Vagina (tissue), 2 donors: ENCODE measurements at regions not wholly inside any gene's neighbourhood (a gene's known extent, or its start where the extent isn't known, plus 50 kb on each side); places are given as distances from the start of the nearest gene placed in this dataset.
"Not testable (repeated sequence)": the region's sequence is repeated elsewhere in the genome, so short reads cannot be mapped to it uniquely, and the experiment has no call there.

ENCODE experiments used
- DNase-seq, 2 donors: peaks; one replicate each; pipeline ENCODE4 v3.0.0-alpha.2; 2017; ENCODE audit errors: extremely low spot score in 2 of 2
- H3K27ac ChIP-seq: fragments of 200-600 bp; sonication (generic); one replicate; pipeline ENCODE4 v1.5.1; 2019
- H3K27me3 ChIP-seq: fragments of 200-600 bp; sonication (generic); one replicate; pipeline ENCODE4 v1.5.1; 2019
- H3K36me3 ChIP-seq, 2 donors: fragments of 200-600 bp; sonication (generic); one replicate each; pipeline ENCODE4 v1.5.1; 2017 to 2019
- H3K4me1 ChIP-seq: fragments of 200-600 bp; sonication (generic); one replicate; pipeline ENCODE4 v1.5.1; 2019
- H3K4me3 ChIP-seq, 2 donors: fragments of 200-600 bp; sonication (generic); 1 replicate in 1 of 2; 2 replicates in 1 of 2; pipeline ENCODE4 v1.5.1; 2016 to 2019
- H3K9me3 ChIP-seq: fragments of 200-600 bp; sonication (generic); one replicate; pipeline ENCODE4 v1.5.1; 2019
- POLR2A ChIP-seq, 2 donors: fragments of 450-650 bp; IDR thresholded peaks; one replicate each; pipeline ENCODE4 v1.6.1; 2017; ENCODE audit warnings: antibody characterized with exemption in 2 of 2, mild to moderate bottlenecking in 2 of 2, moderate library complexity in 2 of 2
- POLR2AphosphoS5 ChIP-seq, 2 donors: sonication (generic); formaldehyde crosslinking; IDR thresholded peaks; one replicate each; pipeline ENCODE4 v1.9.0; 2017; ENCODE audit warnings: antibody characterized with exemption in 2 of 2, mild to moderate bottlenecking in 2 of 2, low read depth in 1 of 2; ENCODE audit not compliant: insufficient read depth in 1 of 2
- intact Hi-C: fragments of 100-400 bp; cut with DNase I; formaldehyde crosslinking; loops from one replicate; pipeline ENCODE4 v1.15.1; 2023
- TF ChIP-seq, protein P1 (sequence below), 3 experiments: fragments of 450-650 bp in 2 of 3; fragments of 200-600 bp in 1 of 3; sonication (generic) in 1 of 3; IDR thresholded peaks; one replicate each; pipeline ENCODE4 v1.5.1; 2017 to 2019; ENCODE audit warnings: antibody characterized with exemption in 3 of 3, mild to moderate bottlenecking in 2 of 3, moderate library complexity in 2 of 3

DNA sequence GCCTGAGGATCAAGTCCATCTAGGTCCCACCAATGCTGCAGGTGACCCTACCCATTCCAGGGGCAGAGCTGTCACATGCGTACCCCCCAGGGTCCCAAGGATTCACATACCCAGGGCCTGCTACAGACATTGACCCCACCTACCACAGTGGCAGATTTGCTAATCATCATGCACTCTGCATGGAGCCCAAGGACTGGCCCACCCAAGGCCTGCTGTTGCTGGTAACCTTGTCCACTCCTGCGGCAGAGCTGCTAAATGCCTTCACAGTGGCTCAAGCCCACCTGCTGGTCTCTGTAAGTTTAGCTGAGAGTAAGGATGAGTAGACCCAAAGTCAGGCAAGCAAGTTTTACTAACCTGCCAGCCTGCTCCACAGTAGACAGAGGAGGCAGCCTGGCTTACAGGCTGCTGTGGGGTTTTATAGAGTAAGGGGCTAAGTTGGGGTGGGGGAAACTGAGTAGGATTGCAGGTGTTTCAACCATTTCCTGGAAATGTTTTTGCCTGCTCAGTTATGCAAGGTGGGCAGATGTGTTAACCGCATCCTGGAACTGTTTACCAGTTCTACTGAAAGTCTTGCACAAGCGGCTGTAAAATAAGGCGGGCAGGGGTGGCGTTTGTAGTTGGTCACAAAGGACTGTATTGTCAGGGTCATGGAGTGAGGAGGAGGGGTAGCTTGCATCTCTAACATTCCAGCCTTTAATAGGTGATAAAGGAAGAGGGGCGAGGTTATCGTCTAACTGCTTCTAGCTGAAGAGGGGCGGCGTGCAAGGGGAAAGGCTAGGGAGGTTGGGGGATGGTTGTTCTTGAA lies 2163.5 kb upstream of the WWC1 start:
- TF ChIP-seq POLR2A (IDR thresholded peaks at IDR 0.05) (no peak), POLR2AphosphoS5 (IDR thresholded peaks at IDR 0.05; ENCODE audit: insufficient read depth in 1 of 2, low read depth in 1 of 2) (no peak)
- TF ChIP-seq, protein P1, sequence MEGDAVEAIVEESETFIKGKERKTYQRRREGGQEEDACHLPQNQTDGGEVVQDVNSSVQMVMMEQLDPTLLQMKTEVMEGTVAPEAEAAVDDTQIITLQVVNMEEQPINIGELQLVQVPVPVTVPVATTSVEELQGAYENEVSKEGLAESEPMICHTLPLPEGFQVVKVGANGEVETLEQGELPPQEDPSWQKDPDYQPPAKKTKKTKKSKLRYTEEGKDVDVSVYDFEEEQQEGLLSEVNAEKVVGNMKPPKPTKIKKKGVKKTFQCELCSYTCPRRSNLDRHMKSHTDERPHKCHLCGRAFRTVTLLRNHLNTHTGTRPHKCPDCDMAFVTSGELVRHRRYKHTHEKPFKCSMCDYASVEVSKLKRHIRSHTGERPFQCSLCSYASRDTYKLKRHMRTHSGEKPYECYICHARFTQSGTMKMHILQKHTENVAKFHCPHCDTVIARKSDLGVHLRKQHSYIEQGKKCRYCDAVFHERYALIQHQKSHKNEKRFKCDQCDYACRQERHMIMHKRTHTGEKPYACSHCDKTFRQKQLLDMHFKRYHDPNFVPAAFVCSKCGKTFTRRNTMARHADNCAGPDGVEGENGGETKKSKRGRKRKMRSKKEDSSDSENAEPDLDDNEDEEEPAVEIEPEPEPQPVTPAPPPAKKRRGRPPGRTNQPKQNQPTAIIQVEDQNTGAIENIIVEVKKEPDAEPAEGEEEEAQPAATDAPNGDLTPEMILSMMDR (IDR thresholded peaks at IDR 0.05) = no peak
- Histone ChIP-seq H3K4me3 (no peak overlapping the region), H3K9me3 (no peaks in the 10 kb centered on the region), H3K36me3 (no peaks in the 10 kb centered on the region), H3K4me1 (no peaks in the 10 kb centered on the region), H3K27ac (no peak overlapping the region), H3K27me3 (no peaks in the 10 kb centered on the region)
- DNase-seq = no peak
- intact Hi-C loops = no loop called here

DNA sequence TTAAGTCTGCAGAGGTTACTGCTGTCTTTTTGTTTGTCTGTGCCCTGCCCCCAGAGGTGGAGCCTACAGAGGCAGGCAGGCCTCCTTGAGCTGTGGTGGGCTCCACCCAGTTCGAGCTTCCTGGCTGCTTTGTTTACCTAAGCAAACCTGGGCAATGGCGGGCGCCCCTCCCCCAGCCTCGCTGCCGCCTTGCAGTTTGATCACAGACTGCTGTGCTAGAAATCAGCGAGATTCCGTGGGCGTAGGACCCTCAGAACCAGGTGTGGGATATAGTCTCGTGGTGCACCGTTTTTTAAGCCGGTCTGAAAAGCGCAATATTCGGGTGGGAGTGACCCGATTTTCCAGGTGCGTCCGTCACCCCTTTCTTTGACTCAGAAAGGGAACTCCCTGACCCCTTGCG lies 2146.3 kb upstream of the WWC1 start:
- H3K4me1 ChIP-seq, H3K4me3 ChIP-seq, intact Hi-C loops, H3K27me3 ChIP-seq, H3K36me3 ChIP-seq, DNase-seq, H3K9me3 ChIP-seq, H3K27ac ChIP-seq: not testable (repeated sequence)

DNA sequence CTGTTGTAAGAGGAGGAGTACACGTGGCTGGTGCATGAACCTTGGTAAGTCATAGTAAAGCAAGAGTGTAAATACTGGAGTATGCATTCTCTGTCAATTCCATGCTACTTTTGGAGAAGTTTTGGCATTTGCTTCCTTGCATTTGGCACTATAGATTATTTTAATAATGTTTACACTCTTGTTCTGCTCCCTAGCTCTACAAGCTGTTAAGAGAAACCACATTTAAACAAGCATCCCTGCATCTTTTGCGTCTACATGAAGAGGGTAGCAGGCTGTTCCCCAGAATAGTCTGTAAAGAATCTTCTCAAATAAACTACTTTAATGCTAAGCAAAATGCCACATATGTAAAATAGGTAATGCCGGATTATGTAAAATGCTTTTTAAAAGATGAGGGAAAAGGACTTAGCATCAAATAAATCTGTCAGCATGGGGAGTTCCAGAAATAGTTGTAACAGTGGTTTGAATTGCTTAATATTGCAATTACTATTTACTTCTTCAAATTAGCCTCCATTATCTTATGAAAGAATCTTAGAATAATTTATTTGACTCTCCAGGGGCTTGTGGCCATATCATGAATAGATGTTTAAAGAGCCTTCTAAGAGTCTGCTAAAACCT lies 2127.3 kb upstream of the WWC1 start:
- Histone ChIP-seq H3K4me1 (no peaks in the 10 kb centered on the region), H3K9me3 (no peaks in the 10 kb centered on the region), H3K27ac (no peak overlapping the region), H3K36me3 (no peaks in the 10 kb centered on the region), H3K4me3 (no peak overlapping the region), H3K27me3 (no peaks in the 10 kb centered on the region)
- TF ChIP-seq POLR2AphosphoS5 (IDR thresholded peaks at IDR 0.05; ENCODE audit: insufficient read depth in 1 of 2, low read depth in 1 of 2) (no peak), POLR2A (IDR thresholded peaks at IDR 0.05) (no peak)
- TF ChIP-seq, protein P1 (IDR thresholded peaks at IDR 0.05) = no peak
- DNase-seq = no peak
- intact Hi-C loops = no loop called here

DNA sequence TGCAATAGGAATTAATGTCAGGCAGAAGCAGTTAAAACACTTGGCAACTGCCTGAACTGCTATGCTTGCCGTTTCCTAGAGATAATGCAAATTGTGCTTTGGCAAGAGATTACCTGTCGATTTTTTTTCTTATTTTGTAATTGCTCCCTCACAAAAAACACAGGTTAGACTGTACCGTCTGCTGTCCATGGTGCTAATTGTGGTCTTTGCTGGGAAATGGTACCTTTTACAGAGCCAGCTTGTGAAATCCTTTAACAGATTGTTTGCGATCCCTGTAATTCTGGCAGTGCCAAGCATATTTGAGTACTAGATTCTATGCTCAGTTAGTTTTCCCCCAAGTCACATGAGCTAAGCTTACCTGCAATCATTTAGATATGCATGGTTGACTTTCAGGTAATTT lies 2125.8 kb upstream of the WWC1 start:
- no peak for DNase-seq
- no peak overlapping the region for H3K27ac ChIP-seq
- intact Hi-C loops = no loop called here
- H3K36me3 ChIP-seq = no peaks in the 10 kb centered on the region
- H3K9me3 ChIP-seq = no peaks in the 10 kb centered on the region
- no peak overlapping the region for H3K4me3 ChIP-seq
- no peaks in the 10 kb centered on the region for H3K27me3 ChIP-seq
- TF ChIP-seq, protein P1 (IDR thresholded peaks at IDR 0.05) = no peak
- no peak for TF ChIP-seq POLR2AphosphoS5 (IDR thresholded peaks at IDR 0.05; ENCODE audit: insufficient read depth in 1 of 2, low read depth in 1 of 2)
- TF ChIP-seq POLR2A (IDR thresholded peaks at IDR 0.05) = no peak
- H3K4me1 ChIP-seq = no peaks in the 10 kb centered on the region

DNA sequence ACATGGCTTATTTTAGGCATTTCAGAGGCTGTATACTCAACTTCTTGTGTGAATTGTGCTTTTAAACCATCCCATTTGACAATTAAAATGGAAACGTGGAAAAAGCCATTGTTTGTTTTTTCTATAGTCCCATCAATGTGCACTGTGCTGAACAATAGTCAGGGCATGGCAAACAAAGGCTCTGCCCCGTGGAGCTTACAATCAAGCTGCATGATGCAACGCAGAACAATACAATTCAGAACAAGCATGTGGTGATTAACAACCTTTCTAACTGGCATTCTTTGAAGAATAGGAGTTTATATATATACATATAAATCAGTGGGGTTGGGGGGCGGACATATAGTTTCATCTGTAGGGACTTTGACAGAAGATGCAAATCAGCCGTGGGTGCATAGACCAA lies 2125.4 kb upstream of the WWC1 start:
- Histone ChIP-seq H3K27ac (no peak overlapping the region), H3K4me1 (no peaks in the 10 kb centered on the region), H3K27me3 (no peaks in the 10 kb centered on the region), H3K4me3 (no peak overlapping the region), H3K36me3 (no peaks in the 10 kb centered on the region), H3K9me3 (no peaks in the 10 kb centered on the region)
- intact Hi-C loops = no loop called here
- DNase-seq = no peak
- TF ChIP-seq, protein P1 (IDR thresholded peaks at IDR 0.05) = no peak
- TF ChIP-seq POLR2AphosphoS5 (IDR thresholded peaks at IDR 0.05; ENCODE audit: insufficient read depth in 1 of 2, low read depth in 1 of 2) = no peak
- TF ChIP-seq POLR2A (IDR thresholded peaks at IDR 0.05) = no peak
